DOHH2 (cell line): ENCODE measurements at regions not wholly inside any gene's neighbourhood (a gene's known extent, or its start where the extent isn't known, plus 50 kb on each side); places are given as distances from the start of the nearest gene placed in this dataset.

ENCODE experiments used
- EZH2phosphoT487 ChIP-seq: fragments of 200-600 bp; sonication (generic); IDR thresholded peaks from 2 replicates; pipeline ENCODE4 v1.6.1; 2017; ENCODE audit warnings: borderline replicate concordance, mild to moderate bottlenecking, antibody characterized with exemption, low read length, moderate library complexity, mixed read lengths
- TF ChIP-seq, protein P1 (sequence below): fragments of 200-600 bp; sonication (generic); IDR thresholded peaks from one replicate; pipeline ENCODE4 v1.5.1; 2014; ENCODE audit warnings: antibody characterized with exemption, mild to moderate bottlenecking, low read depth, low read length; ENCODE audit not compliant: poor library complexity, severe bottlenecking

DNA sequence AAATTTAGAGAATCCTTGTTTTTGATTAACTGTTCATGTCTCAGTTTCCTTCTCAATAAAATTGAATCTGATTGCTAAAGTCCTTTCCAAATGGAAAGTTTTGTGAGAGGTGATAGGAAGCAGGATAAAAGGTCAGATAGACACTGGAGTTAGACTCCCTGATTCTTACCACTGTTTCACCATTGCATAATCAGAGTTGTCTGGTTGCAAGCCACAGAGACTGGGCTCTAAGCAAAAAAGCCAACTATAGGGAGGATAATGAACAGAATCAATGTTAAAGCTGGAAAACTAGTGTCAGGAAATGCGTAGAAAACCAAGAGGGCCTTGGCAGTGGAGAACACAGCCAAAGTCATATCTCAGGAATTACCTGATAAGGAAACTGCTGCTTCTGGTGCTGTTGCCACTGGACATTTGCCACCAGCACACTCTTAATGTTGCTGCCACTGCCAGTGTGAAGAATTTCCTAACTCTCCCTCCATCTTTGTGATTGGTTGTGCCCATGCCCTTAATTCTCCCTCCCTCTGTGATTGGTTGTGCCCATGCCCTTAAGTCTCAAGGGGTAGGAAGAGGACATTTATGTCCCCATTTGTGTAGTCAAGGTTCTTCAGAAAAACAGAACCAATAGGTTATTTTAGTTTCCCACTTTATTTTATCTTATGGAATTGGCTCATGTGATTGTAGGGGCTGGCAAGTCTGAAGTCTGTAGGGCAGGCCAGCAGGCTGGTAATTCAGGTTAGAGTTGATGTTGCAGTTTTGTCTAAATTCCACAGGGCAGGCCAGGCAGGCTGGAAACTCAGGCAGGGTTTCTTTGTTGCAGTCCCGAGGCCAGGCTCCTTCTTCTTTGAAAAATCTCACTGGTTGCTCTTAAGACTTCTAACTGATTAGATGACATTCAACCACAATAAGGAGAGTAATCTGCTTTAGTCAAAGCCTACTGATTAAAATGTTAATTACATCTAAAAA lies 639.0 kb downstream of the REEP3 start:
- TF ChIP-seq, protein P1, sequence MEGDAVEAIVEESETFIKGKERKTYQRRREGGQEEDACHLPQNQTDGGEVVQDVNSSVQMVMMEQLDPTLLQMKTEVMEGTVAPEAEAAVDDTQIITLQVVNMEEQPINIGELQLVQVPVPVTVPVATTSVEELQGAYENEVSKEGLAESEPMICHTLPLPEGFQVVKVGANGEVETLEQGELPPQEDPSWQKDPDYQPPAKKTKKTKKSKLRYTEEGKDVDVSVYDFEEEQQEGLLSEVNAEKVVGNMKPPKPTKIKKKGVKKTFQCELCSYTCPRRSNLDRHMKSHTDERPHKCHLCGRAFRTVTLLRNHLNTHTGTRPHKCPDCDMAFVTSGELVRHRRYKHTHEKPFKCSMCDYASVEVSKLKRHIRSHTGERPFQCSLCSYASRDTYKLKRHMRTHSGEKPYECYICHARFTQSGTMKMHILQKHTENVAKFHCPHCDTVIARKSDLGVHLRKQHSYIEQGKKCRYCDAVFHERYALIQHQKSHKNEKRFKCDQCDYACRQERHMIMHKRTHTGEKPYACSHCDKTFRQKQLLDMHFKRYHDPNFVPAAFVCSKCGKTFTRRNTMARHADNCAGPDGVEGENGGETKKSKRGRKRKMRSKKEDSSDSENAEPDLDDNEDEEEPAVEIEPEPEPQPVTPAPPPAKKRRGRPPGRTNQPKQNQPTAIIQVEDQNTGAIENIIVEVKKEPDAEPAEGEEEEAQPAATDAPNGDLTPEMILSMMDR = no peak
- TF ChIP-seq EZH2phosphoT487 = no peak
